HPDE6-E6E7 (cell line): ENCODE measurements at regions not wholly inside any gene's neighbourhood (a gene's known extent, or its start where the extent isn't known, plus 50 kb on each side); places are given as distances from the start of the nearest gene placed in this dataset.
"Not testable (repeated sequence)": the region's sequence is repeated elsewhere in the genome, so short reads cannot be mapped to it uniquely, and the experiment has no call there.

Source experiments
- DNase-seq: peaks from one replicate; pipeline ENCODE4 v3.0.0; 2011; ENCODE audit warnings: missing footprints; ENCODE audit errors: extremely low spot score

- no peak for DNase-seq
Observed at GRCh38 chr10:121302541-121303180, 295.6 kb downstream of the FGFR2 start.

DNA sequence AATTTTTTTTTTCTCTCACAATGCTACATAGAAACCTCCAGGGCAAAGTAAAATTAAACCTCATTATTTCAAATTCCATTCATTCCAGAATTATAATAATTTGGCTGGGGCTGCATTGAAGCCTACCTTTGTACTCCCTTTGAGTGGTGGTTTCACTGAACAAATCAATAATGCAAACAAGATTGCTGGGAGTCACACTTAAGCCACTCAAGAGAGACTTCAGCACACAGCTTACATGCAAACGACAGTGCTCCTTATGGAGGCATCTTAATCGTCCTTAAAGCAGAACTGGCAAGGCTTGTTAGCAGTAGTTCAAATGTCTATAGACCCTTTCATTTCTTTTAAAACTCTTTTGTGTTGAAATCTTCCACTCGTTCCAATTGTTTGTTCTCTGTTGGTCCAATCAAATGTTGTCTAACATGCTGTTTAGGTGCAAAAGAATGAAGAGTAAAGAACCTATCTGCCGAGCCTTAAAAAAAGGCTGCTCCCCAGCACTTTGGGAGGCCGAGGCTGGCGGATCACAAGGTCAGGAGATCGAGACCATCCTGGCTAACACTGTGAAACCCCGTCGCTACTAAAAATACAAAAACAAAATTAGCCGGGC lies 294.9 kb downstream of the FGFR2 start:
- DNase-seq: no peak

- DNase-seq: no peak
Observed at GRCh38 chr10:121305066-121305465, 293.2 kb downstream of the FGFR2 start.

DNA sequence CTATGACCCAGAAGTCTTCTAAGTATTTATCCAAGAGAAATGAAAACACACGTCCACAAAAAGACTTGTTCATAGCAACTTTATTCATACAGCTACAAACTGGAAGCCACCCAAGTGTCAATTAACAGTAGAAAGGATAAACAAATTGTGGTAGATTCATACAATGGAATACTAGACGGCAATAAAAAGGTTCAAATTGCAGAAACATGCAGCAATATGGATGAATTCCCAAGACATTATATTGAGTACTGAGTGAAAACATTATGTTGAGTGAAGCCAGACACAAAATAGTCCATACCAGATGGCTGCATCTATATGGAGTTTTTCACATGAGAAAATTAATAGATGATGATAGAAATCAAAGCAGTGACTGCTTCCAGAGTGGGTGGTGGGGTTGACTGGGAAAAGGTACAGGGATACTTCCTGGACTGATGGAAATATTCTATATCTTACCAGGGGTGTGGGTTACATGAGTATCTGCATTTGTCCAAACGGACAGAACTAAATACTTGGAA lies 292.0 kb downstream of the FGFR2 start:
- DNase-seq: no peak

DNA sequence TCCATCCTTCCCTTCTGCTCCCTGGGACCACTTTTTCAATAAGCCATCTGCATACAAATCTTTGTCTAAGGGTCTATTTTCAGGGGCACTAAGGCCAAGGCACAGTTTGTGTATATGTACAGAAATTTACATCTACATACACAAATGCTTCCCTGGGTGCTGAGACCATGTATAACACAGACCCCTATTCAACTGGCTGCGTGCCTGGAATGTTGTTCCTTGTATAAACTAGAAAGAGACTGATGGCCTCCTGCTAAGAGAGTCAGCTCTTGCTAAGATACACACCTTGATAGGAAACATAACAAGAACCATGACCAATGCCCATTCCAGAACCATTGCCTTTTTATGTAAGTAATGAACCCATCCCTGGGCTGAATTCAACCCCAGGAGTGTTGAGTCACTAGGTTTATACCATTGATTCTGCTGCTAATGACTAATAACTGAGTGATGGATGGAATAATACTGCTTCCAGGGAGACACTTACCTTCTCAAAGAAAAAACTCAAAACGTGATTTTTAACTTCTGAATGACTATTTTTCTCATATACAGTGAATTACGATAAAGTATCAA lies 290.7 kb downstream of the FGFR2 start:
- DNase-seq: peak; percentile 67

- no peak for DNase-seq
Observed at GRCh38 chr10:121308020-121308419, 290.2 kb downstream of the FGFR2 start.

- DNase-seq: no peak
Observed at GRCh38 chr10:121309164-121309563, 289.1 kb downstream of the FGFR2 start.

- no peak for DNase-seq
Observed at GRCh38 chr10:121310151-121310711, 288.0 kb downstream of the FGFR2 start.

DNA sequence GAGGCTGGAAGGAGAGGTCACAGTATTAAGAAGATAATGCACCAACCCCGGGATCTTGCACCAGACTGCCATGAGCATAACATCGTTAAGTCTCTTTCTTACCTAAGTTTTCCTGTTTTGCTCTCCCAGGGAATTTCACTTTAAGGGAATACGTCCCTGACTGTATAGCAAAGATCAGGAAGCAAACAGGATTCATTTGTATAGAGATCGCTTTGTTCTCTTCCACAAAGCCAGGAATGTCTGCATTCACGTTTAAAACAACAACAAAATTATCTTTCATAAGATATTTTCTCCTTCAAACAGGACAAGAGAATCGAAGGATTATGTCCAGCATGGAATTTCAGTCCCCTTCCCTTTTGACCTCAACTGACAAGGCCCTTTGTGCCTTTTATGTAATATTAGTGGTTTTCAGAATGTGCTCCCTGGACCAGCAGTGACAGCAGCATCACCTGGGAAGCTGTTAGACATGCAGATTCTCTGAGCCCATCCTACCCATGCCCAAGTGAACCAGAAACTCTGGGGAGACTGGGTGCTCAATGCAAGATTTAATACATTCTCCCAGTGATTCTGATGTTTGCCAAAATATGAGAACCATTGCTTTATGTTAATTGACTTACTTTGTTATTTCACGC lies 286.3 kb downstream of the FGFR2 start:
- no peak for DNase-seq

- DNase-seq: no peak
Observed at GRCh38 chr10:121312587-121312986, 285.7 kb downstream of the FGFR2 start.

DNA sequence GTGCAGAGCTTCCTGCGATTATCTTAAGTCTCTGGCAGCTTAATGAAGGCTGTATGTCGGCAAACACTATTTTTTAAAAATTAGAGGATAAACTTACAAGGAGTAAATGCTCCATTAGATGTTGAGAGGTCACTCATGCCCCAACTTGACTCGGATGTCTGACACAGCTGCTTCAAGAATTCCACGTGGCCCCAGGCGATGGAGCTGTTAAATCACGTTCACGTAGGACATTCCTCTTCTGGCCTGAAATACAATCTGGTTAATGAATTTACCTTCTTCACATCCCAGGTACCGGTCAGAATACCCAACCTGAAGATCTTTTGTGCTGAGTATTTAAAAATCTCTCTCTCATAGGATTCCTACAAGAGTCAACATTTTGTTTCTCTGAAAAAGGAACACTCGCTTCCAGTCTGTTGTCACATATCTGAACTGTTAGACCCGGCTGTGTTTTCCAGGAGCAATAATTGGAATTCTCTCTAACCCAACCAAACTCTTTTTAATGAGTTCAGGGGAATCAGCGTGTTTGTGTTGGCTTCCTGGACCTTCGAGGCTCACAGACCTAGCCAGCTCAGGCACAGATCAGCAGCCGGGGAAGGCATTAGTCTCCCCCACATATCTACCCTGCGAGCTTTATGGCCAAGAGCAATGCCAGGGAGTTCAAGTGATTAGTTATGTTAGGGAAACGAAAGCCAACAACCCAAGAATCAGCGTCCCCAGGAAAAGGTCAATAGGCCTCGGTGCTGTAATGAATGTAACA lies 284.9 kb downstream of the FGFR2 start:
- DNase-seq: peak; percentile 51

DNA sequence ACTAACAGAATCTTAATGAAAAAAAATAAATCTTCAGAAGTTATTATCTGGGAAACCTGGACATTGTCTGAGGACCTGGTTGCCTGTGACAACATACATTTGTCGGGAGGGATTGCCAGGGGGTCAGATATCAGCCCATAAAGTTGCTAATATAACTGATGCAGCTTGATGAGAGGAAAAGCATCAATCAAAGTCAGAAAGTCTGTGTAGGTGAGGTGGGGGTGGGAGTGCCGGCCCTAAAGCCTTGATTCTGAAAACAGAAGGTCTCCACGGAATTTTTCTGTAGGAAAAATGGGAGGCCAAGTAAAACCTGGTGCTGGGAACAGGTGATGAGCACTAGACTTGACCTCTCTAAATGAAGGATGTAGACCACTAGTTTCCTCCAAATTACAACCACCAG lies 281.8 kb downstream of the FGFR2 start:
- DNase-seq: no peak

DNA sequence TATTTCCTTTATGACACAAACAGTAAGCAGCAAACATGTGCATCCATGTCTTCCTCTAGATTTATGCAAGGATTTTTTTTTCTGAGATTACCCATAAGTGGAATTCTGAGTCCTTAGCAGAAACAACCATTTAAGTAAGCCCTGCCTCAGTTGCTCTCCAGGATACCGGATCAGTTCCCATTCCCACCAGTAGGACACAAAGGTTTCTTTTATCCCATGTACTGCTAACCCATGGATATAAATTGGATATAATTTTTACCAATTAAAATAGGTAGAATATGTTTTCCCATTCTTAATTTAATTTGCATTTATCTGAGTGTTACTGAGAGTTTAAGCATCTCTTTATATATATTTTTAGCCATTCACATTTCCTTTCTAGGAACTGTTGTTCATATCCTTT lies 280.9 kb downstream of the FGFR2 start:
- DNase-seq: no peak

DNA sequence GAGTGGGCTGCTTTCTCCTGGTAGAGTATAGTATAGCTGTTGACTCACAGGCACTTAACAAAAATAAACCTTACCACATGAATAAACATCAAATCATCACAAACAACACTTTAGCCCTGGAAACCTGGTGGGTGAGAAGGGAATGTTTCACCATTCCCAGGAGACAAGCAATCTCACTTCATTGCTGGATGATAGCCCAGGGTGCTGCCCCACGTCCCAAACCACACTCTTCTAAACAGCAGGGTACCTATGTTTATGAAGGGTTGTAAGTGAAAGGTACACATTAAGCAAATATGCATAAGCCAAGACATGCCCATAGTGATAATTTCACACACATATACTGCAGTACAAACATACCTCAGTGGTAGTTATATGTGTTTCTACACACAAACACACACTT lies 276.2 kb downstream of the FGFR2 start:
- DNase-seq: no peak

DNA sequence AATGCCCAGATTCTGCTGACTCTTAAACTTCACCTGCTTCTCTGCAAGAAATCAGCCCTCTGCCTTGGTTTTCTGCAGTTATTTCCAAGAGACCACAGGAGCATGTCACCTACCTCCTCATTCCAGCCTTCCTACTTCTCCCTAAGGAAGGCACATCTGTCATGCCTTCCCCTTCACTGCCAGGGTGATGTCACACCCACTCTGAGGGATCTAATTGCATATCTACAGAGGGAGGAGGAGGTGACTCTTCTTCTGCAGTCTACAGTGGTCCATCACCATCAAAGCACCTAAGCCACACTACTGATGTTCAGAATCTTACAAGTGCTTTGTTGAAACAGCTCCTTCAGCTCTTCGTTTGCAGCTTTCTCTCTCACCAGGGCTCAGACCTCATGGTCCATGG lies 275.5 kb downstream of the FGFR2 start:
- DNase-seq: no peak

- DNase-seq: no peak
Observed at GRCh38 chr10:121323443-121323842, 274.8 kb downstream of the FGFR2 start.

DNA sequence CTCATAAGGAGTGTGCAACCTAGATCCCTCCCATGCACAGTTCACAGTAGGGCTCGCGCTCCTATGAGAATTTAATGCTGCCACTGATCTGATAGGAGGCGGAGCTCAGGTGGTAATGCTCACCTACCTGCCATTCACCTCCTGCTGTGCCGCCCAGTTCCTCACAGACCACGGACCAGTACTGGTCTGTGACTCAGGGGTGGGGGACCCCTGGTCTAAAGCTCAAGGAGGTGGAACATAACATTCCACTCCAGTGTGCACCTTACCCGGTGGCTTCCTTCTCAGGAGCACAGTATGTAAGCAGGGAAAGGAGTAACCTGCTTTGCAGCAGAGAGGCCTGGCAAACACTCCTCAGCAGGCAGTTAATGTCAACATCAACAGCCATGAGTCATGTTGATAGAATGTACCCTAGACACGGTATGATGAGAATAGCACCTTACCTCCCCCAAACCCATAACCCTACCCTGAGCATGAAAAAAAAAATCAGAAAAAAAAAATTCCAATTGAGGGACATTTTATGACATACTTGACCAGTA lies 273.5 kb downstream of the FGFR2 start:
- no peak for DNase-seq

DNA sequence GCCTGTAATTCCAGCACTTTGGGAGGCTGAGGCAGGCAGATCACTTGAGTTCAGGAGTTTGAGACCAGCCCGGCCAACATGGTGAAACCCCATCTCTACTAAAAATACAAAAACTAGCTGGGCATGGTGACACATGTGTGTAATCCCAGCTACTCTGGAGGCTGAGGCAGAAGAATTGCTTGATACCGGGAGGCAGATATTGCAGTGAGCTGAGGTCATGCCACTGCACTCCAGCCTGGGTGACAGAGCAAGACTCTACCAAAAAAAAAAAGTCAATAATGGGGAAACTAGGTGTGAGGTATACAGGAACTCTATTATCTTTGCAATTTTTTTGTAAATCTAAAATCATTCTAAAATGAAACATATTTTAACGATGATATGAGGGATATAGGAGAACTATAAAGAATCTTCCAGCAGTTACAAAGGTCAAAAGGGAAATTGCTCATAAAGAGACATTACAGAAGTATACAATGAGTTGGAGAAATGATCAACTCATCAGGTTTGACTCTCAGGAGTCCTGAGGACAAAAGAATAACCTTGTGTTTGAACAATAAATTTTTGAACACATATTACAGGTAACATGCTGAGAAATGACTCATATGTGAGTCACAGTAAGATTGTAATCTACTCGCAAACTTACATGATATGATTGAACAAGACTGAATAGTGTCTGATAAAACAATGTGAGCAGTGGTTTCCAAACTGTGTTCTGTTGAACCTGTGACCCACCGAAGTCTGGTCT lies 272.6 kb downstream of the FGFR2 start:
- peak; percentile 55 for DNase-seq

DNA sequence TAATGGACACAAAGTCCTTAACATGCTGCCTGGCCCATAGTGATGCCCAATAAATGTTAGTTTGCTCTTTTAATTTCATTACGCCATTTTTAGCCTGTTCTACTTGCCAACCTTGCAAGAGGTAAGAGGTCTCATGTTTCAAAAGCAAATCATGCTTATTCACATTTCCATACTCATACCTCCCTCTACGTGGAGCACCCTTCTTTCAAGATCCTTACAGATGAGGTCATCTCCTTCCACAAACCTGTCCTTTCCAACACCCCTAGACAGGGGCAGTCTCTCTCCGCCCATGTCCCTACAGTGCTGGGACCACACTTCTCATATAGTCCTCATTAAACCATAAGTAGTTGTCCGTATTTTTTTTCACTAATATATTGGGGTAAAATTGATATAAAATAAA lies 271.3 kb downstream of the FGFR2 start:
- DNase-seq: no peak

DNA sequence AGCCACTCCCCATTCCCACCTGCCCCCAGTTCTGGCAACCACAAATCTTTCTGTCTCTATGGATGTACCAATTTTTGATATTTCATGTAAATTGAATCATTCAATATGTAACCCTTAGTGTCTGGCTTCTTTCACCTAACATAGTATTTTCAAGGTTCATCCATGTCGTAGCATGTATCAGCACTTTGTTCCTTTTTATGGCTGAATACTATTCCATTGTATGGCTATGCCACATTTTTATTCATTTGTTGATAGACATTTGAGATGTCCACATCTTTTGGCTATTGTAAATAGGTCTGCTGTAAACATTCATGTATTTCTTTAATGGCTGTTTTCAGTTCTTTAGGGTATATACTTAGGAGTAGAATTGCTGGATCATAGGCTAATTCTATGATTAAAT lies 270.5 kb downstream of the FGFR2 start:
- DNase-seq: no peak

DNA sequence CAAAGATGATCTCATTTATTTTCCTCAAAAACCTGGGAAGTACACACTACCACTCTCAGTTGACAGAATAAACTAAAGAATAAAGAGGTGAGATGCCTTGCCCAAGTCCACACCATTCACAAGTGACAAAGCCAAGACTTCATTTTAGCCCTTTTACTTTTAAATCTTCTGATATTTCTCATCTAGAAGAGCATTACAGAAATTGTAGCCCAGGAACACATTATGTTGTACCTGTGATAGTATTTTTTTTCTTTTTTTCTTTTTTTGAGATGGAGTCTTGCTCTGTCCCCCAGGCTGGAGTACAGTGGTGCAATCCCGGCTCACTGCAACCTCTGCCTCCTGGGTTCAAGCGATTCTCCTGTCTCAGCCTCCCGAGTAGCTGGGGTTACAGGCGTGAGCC lies 268.6 kb downstream of the FGFR2 start:
- not testable (repeated sequence) for DNase-seq
